MM.1S (cell line): ENCODE measurements at regions not wholly inside any gene's neighbourhood (a gene's known extent, or its start where the extent isn't known, plus 50 kb on each side); places are given as distances from the start of the nearest gene placed in this dataset.

ENCODE experiments used
- DNase-seq: peaks from one replicate; pipeline ENCODE4 v3.0.0-alpha.2; 2015
- H2AFZ ChIP-seq: fragments of 300-600 bp; sonication (generic); 2 replicates; pipeline ENCODE4 v1.6.0; 2016; ENCODE audit warnings: antibody characterized with exemption, low read length
- H3F3A ChIP-seq: fragments of 300-600 bp; sonication (generic); 2 replicates; pipeline ENCODE4 v1.6.1; 2016; ENCODE audit warnings: mild to moderate bottlenecking, antibody characterized with exemption, low read length, moderate library complexity, mixed read lengths; ENCODE audit not compliant: insufficient read depth
- H3K27ac ChIP-seq: fragments of 300-600 bp; sonication (generic); 2 replicates; pipeline ENCODE4 v1.5.1; 2016; ENCODE audit warnings: mild to moderate bottlenecking, low read length
- H3K27me3 ChIP-seq: fragments of 300-600 bp; sonication (generic); replicated peaks from 2 replicates; pipeline ENCODE4 v1.6.0; 2016; ENCODE audit warnings: low read length; ENCODE audit not compliant: insufficient read depth
- H3K36me3 ChIP-seq: fragments of 300-600 bp; sonication (generic); replicated peaks from 2 replicates; pipeline ENCODE4 v1.6.1; 2016; ENCODE audit warnings: mild to moderate bottlenecking, low read length, mixed read lengths; ENCODE audit not compliant: insufficient read depth
- H3K4me1 ChIP-seq: fragments of 300-600 bp; sonication (generic); 2 replicates; pipeline ENCODE4 v1.6.1; 2016; ENCODE audit warnings: low read length, mixed read lengths
- H3K4me2 ChIP-seq: fragments of 300-600 bp; sonication (generic); 2 replicates; pipeline ENCODE4 v1.6.0; 2016; ENCODE audit warnings: low read depth, low read length
- H3K4me3 ChIP-seq: fragments of 300-600 bp; sonication (generic); 2 replicates; pipeline ENCODE4 v1.5.1; 2016; ENCODE audit warnings: low read length, mixed read lengths
- H3K79me2 ChIP-seq: fragments of 300-600 bp; sonication (generic); 2 replicates; pipeline ENCODE4 v1.6.1; 2016; ENCODE audit warnings: mixed run types, low read length, mixed read lengths
- H3K9ac ChIP-seq: fragments of 300-600 bp; sonication (generic); 2 replicates; pipeline ENCODE4 v1.6.1; 2016; ENCODE audit warnings: low read length, mixed read lengths
- H3K9me2 ChIP-seq: fragments of 300-600 bp; sonication (generic); replicated peaks from 2 replicates; pipeline ENCODE4 v1.6.1; 2016; ENCODE audit warnings: mild to moderate bottlenecking, low read length, mixed read lengths; ENCODE audit not compliant: insufficient read depth
- H3K9me3 ChIP-seq: fragments of 300-600 bp; sonication (generic); replicated peaks from 2 replicates; pipeline ENCODE4 v1.6.1; 2016; ENCODE audit warnings: mild to moderate bottlenecking, low read length, mixed read lengths; ENCODE audit not compliant: insufficient read depth
- H4K20me1 ChIP-seq: fragments of 300-600 bp; sonication (generic); 2 replicates; pipeline ENCODE4 v1.6.1; 2016; ENCODE audit warnings: mild to moderate bottlenecking, low read length, moderate library complexity, mixed read lengths; ENCODE audit not compliant: insufficient read depth
- CTCF ChIP-seq: fragments of 300-600 bp; sonication (generic); IDR thresholded peaks from 2 replicates; pipeline ENCODE4 v1.5.1; 2016; ENCODE audit warnings: antibody characterized with exemption, low read length, mixed read lengths
- EZH2 ChIP-seq: fragments of 300-600 bp; sonication (generic); optimal IDR thresholded peaks from 2 replicates; pipeline ENCODE3; 2017; ENCODE audit warnings: low read depth, mild to moderate bottlenecking, antibody characterized with exemption, low read length, mixed read lengths
- EZH2phosphoT487 ChIP-seq: fragments of 300-600 bp; sonication (generic); IDR thresholded peaks from 2 replicates; pipeline ENCODE4 v1.6.1; 2018; ENCODE audit warnings: antibody characterized with exemption, low read length

- Histone ChIP-seq H3F3A (no peaks in the 10 kb centered on the region), H3K27ac (no peak overlapping the region), H3K9me3 (no peaks in the 10 kb centered on the region), H3K27me3 (no peaks in the 10 kb centered on the region), H2AFZ (no peak overlapping the region), H4K20me1 (no peaks in the 10 kb centered on the region), H3K36me3 (no peaks in the 10 kb centered on the region), H3K4me3 (no peak overlapping the region), H3K4me2 (no peak overlapping the region), H3K4me1 (no peaks in the 10 kb centered on the region), H3K9ac (no peak overlapping the region), H3K9me2 (no peaks in the 10 kb centered on the region), H3K79me2 (no peaks in the 10 kb centered on the region)
- TF ChIP-seq EZH2, result no peak
- no peak for TF ChIP-seq CTCF
- TF ChIP-seq EZH2phosphoT487, result no peak
- DNase-seq, result no peak
Observed at GRCh38 chr12:41891226-41891625, 253.4 kb downstream of the GXYLT1 start.

DNA sequence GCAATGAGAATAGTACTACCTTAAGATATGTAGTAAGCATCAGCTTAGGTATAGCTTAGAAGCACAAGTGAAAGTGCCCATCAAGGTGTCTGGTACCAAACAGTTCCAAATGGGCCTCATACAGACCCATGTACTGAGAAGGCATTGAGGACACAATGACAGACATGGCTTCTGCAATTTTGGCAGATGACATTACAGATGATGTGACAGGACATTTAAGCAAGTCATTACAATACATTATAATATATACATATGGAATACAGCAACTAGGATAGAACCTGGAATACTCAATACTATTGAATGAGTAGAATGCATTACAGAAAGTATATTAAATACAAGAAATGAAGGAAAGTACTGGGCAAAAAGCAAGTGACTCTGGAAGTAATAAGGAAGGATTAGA lies 256.4 kb downstream of the GXYLT1 start:
- Histone ChIP-seq H3K9ac (no peak overlapping the region), H3K4me1 (no peaks in the 10 kb centered on the region), H3K4me2 (no peak overlapping the region), H3K9me2 (no peaks in the 10 kb centered on the region), H3K79me2 (no peaks in the 10 kb centered on the region), H2AFZ (no peak overlapping the region), H3K9me3 (no peaks in the 10 kb centered on the region), H3K4me3 (no peak overlapping the region), H4K20me1 (no peaks in the 10 kb centered on the region), H3K27me3 (no peaks in the 10 kb centered on the region), H3F3A (no peaks in the 10 kb centered on the region), H3K36me3 (no peaks in the 10 kb centered on the region), H3K27ac (no peak overlapping the region)
- TF ChIP-seq CTCF (no peak), EZH2 (no peak), EZH2phosphoT487 (no peak)
- DNase-seq, result no peak

DNA sequence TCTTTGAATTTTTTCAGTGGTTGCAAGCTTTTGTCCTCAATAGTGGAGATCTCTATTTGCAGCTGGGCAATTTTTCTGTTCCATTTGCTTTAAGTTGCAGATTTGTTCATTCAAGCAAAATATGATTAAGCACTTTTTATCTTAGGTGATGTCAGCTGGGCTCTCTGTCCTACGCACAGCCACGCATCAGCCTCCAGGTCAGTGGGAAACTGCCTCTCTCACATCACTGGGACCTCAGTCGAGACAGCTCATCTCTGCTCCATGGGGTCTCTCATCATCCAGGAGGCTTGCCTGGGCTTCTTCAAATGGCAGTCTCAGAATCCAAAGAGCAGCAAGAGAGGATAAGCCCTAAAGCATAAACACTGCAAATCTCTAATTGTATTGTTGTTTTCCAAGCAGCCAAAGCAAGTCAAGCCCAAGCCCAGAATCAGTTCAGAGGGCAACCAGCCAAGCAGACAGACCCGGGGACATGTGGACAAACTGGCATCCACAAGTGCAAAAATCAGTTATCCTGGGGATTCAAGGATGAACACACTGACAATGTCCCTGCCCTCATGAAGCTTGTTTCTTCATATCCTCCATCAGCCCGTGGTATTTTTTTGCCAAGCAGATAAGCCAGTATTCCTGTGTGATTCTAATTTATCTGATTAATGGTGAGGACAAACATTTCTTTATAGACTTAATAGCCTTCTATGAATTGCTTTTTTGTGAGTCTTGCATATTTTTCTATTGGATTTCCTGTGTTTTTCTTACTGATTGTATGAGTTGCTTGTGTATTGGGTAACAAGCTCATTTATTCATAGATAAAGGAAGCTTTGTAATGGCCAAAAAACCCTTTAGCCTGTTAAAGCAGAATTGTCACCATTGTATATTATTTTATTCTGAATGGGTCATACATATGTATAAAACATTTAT lies 262.5 kb downstream of the GXYLT1 start:
- Histone ChIP-seq H2AFZ (no peak overlapping the region), H3K4me1 (no peaks in the 10 kb centered on the region), H3K27ac (no peak overlapping the region), H3K9me2 (no peaks in the 10 kb centered on the region), H3K9ac (no peak overlapping the region), H3K4me3 (no peak overlapping the region), H3F3A (no peaks in the 10 kb centered on the region), H3K79me2 (no peaks in the 10 kb centered on the region), H3K9me3 (no peaks in the 10 kb centered on the region), H3K27me3 (no peaks in the 10 kb centered on the region), H3K4me2 (no peak overlapping the region), H4K20me1 (no peaks in the 10 kb centered on the region), H3K36me3 (no peaks in the 10 kb centered on the region)
- DNase-seq, result no peak
- TF ChIP-seq EZH2phosphoT487 (no peak), CTCF (no peak), EZH2 (no peak)
